HL-60 (cell line): ENCODE measurements at regions not wholly inside any gene's neighbourhood (a gene's known extent, or its start where the extent isn't known, plus 50 kb on each side); places are given as distances from the start of the nearest gene placed in this dataset.
"Not testable (repeated sequence)": the region's sequence is repeated elsewhere in the genome, so short reads cannot be mapped to it uniquely, and the experiment has no call there.

Source experiments
- DNase-seq, 2 experiments: peaks; one replicate each; pipeline ENCODE4 v3.0.0-alpha.2; 2010 to 2020; ENCODE audit warnings: low read depth in 1 of 2, low spot score in 1 of 2
- H3K27ac ChIP-seq: fragments of 250-450 bp; sonication (Bioruptor Pico); replicated peaks from 2 replicates; pipeline ENCODE4 v1.5.1; 2020; ENCODE audit warnings: mild to moderate bottlenecking, moderate library complexity
- H3K27me3 ChIP-seq: fragments of 250-450 bp; sonication (Bioruptor Pico); 2 replicates; pipeline ENCODE4 v1.5.1; 2021; ENCODE audit warnings: mild to moderate bottlenecking, moderate library complexity; ENCODE audit not compliant: insufficient read depth, poor library complexity, severe bottlenecking
- H3K4me3 ChIP-seq: replicated peaks from 2 replicates; pipeline ENCODE4 v1.5.1; 2011; ENCODE audit warnings: mild to moderate bottlenecking, control low read depth, low read length; ENCODE audit not compliant: insufficient read depth
- GABPA ChIP-seq: IDR thresholded peaks from 2 replicates; pipeline ENCODE4 v1.6.1; 2012; ENCODE audit warnings: low read depth
- POLR2AphosphoS5 ChIP-seq: IDR thresholded peaks from 2 replicates; pipeline ENCODE4 v1.6.1; 2012; ENCODE audit warnings: low read depth
- SPI1 ChIP-seq: IDR thresholded peaks from 2 replicates; pipeline ENCODE4 v1.6.1; 2012; ENCODE audit warnings: low read depth, mild to moderate bottlenecking, borderline replicate concordance
- TF ChIP-seq, protein P1 (sequence below): IDR thresholded peaks from 2 replicates; pipeline ENCODE4 v1.6.1; 2012; ENCODE audit warnings: low read depth; ENCODE audit not compliant: insufficient replicate concordance
- TF ChIP-seq, protein P2 (sequence below): IDR thresholded peaks from one replicate; pipeline ENCODE4 v1.5.1; 2011; ENCODE audit warnings: low read length, control low read depth, inconsistent platforms; ENCODE audit not compliant: insufficient read depth

DNA sequence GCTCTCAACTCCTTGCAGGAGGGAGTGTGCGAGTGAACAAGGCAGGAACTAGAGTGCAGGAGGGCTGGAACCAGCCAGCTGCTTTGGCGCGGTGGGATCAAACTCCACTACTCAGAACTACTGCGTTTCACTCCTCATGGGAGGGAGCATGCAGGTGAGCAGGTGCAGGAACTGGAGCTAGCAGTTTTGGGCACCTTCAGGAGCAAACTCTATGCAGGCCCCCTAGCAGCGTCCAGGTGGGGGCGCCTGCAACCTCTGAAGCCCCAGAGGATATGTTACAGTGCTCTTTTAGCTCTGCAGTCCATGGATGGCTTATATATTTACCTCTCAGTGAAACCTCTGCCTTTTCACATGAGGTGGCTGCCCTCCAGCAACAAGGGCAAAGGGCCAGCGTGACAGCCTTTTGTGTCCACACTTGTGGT lies 1303.4 kb downstream of the PCDH9 start:
- Histone ChIP-seq H3K4me3 (no peak overlapping the region), H3K27me3 (no peaks in the 10 kb centered on the region), H3K27ac (no peak overlapping the region)
- TF ChIP-seq GABPA (no peak), SPI1 (no peak), POLR2AphosphoS5 (no peak)
- TF ChIP-seq, protein P1, sequence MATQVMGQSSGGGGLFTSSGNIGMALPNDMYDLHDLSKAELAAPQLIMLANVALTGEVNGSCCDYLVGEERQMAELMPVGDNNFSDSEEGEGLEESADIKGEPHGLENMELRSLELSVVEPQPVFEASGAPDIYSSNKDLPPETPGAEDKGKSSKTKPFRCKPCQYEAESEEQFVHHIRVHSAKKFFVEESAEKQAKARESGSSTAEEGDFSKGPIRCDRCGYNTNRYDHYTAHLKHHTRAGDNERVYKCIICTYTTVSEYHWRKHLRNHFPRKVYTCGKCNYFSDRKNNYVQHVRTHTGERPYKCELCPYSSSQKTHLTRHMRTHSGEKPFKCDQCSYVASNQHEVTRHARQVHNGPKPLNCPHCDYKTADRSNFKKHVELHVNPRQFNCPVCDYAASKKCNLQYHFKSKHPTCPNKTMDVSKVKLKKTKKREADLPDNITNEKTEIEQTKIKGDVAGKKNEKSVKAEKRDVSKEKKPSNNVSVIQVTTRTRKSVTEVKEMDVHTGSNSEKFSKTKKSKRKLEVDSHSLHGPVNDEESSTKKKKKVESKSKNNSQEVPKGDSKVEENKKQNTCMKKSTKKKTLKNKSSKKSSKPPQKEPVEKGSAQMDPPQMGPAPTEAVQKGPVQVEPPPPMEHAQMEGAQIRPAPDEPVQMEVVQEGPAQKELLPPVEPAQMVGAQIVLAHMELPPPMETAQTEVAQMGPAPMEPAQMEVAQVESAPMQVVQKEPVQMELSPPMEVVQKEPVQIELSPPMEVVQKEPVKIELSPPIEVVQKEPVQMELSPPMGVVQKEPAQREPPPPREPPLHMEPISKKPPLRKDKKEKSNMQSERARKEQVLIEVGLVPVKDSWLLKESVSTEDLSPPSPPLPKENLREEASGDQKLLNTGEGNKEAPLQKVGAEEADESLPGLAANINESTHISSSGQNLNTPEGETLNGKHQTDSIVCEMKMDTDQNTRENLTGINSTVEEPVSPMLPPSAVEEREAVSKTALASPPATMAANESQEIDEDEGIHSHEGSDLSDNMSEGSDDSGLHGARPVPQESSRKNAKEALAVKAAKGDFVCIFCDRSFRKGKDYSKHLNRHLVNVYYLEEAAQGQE: no peak
- TF ChIP-seq, protein P2, sequence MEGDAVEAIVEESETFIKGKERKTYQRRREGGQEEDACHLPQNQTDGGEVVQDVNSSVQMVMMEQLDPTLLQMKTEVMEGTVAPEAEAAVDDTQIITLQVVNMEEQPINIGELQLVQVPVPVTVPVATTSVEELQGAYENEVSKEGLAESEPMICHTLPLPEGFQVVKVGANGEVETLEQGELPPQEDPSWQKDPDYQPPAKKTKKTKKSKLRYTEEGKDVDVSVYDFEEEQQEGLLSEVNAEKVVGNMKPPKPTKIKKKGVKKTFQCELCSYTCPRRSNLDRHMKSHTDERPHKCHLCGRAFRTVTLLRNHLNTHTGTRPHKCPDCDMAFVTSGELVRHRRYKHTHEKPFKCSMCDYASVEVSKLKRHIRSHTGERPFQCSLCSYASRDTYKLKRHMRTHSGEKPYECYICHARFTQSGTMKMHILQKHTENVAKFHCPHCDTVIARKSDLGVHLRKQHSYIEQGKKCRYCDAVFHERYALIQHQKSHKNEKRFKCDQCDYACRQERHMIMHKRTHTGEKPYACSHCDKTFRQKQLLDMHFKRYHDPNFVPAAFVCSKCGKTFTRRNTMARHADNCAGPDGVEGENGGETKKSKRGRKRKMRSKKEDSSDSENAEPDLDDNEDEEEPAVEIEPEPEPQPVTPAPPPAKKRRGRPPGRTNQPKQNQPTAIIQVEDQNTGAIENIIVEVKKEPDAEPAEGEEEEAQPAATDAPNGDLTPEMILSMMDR: no peak
- DNase-seq: peak in 1 of 2 experiments; percentile 12

GRCh38 chr13:65922846-65923245 lies 1307.3 kb downstream of the PCDH9 start:
- DNase-seq, H3K27me3 ChIP-seq, H3K27ac ChIP-seq, H3K4me3 ChIP-seq: not testable (repeated sequence)

DNA sequence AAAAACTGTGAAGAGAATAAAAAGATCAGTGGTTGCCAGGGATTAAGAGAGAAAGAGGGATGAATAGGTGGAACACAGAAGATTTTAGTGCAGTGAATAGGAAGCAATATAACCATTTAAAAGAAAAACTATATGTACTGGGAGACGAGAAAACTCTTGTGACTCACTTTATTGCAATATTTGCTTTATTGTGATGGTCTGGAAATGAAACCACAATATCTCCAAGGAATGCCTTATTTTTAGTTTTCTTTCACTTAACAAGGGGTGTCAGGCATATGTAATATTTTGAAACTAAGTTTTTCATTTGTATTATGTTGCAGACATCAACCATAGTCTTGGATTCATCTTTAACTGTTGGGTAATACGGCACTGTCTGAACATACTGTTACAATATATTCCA lies 1308.2 kb downstream of the PCDH9 start:
- Histone ChIP-seq H3K4me3 (no peak overlapping the region), H3K27me3 (no peaks in the 10 kb centered on the region), H3K27ac (no peak overlapping the region)
- DNase-seq: no peak
- TF ChIP-seq, protein P1: no peak
- TF ChIP-seq, protein P2: no peak
- TF ChIP-seq GABPA: no peak
- no peak for TF ChIP-seq POLR2AphosphoS5
- no peak for TF ChIP-seq SPI1

DNA sequence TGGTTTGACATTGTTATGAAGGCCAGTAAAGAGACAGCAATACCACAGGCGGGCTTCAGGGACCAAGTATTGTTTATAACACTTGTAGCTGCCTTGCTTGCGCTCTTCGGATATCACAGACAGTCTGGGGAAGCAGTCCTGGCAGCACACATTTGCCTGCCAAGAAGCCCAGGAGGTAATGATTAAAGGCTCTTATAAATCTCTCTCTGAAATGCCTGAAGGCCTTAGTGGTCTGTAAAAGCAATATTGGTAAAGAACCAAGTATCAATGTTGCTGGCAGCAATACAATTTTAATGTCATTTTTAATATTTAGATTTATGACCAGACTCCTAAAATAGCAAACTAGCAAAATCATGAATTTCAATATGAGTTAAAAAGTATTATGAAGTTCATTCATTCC lies 1312.4 kb downstream of the PCDH9 start:
- DNase-seq: no peak
- TF ChIP-seq, protein P1: no peak
- TF ChIP-seq POLR2AphosphoS5 (no peak), GABPA (no peak), SPI1 (no peak)
- TF ChIP-seq, protein P2: no peak
- Histone ChIP-seq H3K4me3 (no peak overlapping the region), H3K27ac (no peak overlapping the region), H3K27me3 (no peaks in the 10 kb centered on the region)
